ENCODE measurements at regions not wholly inside any gene's neighbourhood (a gene's known extent, or its start where the extent isn't known, plus 50 kb on each side); places are given as distances from the start of the nearest gene placed in this dataset.
"Not testable (repeated sequence)": the region's sequence is repeated elsewhere in the genome, so short reads cannot be mapped to it uniquely, and the experiment has no call there.

DNA sequence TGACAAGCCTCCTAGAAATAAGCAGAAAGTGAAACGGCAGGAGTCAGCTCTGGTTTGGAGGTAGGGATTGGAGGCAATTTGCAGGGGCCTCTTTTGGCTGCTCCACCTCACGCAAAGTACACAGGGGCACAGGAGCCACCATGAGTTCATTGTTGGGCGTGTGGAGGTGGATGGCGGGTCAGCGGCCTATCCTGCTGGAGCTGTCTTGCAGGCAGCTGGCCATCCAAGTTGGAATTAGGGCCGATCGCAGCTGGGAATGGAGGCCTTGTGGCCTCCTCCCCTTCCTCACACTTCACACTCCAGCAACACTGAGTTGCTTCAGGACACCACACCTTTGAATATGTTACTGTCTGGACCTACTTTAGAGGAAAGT is 171.5 kb downstream of the MYCN start:
- DNase-seq: no peak

- no peak for DNase-seq
These were observed 169.5 kb downstream of the MYCN start for GRCh38 chr2:16109821-16110310.

DNA sequence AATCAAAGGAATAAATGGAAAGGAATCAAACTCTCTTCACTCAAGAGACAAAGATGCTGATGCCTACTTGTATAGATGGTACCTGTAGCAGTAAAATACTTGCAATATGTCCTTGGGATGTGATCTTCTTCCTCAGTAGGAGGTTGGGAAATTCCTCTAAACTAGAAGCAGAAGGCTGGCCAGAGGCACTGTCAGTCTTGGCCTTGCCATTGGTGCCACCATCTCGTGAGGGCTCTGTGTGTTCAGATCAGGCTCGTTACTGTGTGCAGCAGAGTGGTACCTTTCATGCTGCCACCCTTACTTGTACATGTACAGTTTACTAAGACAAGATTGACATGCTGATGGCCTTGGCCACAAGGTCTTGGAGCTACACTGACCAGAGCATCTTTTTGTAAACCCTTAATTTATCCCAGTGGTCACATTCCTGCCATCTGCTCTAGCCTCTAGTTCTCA is 169.0 kb downstream of the MYCN start:
- no peak for DNase-seq

DNA sequence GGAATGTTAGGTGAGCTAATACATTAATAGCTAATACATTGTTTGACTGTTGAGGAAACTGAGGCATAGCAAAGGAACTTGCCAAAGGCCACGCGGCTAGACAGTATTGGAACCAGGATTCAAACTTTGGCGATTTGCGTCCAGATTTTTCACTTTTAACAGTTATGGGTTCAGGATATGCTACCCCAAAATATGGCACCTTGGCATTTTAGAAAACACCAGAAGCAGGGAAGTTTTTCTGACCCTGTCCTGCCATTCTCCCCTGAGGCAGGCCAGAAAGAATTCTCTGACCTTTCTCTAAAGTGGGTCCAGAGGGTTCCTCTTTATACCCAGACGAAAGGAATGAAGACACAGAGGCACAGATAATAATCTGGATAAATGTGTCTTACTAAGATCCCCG is 166.9 kb downstream of the MYCN start:
- DNase-seq: no peak

DNA sequence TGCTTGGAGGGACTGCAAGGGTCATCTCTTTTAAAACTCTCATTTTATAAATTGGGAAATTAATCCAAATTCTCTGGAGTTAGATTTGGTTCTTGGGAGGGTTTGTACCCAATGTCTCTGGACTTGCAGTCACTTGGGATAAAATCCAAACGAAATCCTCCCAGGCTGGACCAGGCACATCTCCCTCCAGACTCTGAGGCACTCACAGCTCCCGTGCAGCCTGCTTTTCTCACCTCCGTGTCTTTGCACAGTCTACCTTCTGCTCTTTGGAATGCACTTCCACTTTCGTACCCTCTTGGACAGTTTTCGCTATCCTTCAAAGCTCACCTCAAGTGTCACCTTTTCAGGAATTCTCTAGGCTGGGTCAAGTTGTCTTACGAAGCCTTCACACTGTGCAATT is 166.3 kb downstream of the MYCN start:
- DNase-seq: no peak

DNA sequence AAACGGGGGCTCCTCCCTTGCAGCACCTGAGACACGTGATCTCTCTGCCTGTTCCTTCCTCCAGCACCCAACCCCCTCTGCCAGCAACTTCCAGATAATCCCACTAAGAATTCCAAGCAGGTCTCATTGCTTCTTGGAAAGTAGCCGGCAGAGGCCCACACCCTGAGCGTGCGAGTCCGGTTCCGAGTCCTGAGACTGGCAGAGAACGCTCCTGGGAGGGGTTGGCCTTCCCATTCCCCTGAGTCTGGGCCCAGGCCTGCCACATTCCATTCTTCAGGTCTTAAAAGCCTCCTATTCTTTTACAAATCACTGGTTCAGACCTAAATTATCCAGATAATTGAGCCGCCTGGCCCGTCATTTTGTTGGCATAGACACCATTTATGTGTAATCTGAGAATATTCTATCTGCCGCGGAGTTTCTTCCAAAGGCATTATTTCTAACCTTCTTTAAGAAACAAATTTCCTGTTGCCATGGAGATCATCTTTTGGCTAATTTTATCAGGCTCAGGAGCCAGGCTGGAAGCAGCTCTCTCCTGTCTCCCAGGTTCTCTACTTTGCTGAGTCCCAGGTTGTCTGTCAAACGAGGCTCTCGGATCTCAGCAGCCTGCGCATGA is 165.4 kb downstream of the MYCN start:
- no peak for DNase-seq

DNA sequence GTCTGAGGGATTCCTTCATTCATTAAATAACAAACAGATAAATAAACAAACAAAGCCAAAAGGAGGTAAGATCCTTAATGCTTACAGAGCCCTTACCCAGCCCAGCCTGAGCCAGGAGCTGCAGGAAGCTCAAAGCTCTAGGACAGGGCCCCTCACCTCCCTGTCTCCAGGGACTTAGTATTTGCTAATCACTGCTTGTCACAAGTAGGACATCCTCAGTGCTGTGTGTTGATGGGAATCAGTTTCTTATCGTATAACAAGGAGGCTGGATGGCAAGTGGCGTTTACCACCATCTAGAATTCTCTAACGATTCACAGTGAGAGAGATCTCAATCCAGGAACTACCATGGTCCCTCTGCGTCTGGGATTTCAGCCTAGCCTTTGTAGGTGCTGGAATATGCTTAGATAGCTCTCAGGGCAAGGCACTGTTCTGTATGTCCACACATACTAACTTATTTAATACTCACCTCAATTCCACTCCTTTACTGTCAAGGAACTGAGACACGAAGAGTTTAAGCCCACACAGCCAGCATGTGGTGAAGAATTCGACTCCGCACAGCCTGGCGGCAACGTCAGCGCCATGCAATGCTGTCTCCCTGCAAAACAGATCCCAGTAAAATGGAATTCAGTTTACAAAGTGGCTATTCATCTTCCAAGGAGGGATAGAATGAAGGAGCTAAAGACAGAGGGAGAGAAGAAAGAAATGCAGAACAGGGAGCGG is 164.8 kb downstream of the MYCN start:
- no peak for DNase-seq

DNA sequence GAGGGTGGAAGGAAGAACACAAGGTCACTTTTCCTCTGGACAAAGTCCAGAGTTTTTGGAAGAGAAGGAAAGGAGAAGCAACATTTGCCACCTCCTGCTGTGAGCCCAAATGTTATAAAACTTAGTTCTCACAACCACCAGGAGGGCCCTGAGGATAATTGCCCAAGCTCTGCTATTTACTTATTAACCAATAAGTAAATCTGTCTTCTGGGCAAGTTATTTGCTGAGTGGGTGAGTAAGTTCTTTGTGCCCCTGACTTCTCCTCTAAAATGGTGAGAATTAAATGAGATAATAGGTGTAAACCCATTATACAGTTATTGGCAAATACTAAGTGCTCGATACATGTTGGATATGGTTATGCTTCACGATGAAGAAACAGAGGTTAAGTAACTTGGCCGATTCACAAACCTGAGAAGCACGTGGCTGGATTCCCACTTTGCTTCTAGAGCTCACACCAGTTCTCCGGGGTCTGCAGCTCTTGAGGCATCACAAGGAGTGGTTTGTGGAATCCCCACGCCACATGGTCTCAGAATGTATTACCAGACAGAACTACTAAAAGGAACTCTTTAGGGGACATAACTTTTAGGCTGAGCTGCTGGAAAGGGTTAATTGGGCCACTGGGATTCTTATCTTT is 164.1 kb downstream of the MYCN start:
- no peak for DNase-seq

DNA sequence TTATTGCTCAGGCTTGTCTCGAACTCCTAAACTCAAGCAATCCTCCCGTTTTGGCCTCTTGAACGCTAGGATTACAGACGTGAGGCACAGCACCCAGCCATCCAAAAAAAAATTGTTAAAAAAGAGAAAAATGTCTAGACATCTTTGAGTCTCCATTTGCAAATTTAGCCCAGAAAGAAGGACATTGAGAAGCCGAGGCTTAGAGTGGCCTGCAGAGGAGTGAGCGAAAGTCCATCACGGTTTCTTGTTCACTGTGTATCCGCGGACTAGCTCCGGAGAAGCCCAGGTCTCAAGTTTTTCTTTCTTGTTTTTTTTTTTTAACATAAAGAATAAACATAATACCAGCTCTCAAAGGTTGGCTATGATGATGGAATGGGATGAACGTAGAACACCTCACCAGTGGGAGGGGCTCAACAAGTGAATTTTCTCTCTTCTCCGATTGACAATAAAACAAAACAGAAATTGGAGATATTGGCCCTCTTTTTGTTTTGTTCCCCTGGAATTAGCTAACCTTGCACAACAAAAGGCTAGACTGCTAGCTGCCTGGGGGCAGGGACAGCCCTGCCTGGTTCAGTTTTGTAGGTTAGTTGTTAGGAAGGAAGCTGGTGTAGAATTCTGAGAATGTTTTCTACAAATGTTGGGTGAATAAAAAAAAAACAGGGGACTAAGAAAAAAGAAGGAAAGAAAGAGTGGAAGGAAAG is 163.4 kb downstream of the MYCN start:
- no peak for DNase-seq

GRCh38 chr2:16102976-16103380 is 162.6 kb downstream of the MYCN start:
- DNase-seq: no peak

DNA sequence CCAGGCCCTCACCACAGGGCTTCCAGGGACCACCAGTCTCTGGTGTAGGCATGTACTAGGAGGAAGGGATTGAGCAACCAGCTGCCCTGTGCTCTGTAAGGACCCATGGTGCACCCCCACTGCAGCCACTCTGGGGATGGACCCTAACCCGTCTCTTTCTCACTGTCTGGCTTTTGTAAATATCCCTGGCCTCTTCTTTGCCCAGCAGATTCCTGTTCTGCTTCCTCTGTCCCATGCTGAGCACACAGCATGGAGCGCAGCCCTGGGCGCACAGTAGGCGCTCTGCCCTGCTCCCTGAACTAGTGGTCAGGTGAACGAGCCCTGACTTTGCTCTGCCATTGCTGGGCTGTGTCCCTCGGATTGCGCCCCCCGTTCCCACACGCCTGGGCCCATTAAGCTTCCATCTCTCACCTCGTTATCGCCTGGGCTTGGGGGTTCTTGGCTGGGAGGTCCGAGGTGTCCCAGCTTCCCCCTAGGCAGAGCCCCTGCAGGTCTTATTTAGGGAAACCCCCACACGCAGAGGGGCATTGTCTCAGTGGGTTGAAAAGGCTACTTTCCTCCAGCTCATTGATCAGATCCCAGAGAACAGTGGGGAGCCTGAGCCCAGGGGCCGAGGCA is 162.1 kb downstream of the MYCN start:
- no peak for DNase-seq

DNA sequence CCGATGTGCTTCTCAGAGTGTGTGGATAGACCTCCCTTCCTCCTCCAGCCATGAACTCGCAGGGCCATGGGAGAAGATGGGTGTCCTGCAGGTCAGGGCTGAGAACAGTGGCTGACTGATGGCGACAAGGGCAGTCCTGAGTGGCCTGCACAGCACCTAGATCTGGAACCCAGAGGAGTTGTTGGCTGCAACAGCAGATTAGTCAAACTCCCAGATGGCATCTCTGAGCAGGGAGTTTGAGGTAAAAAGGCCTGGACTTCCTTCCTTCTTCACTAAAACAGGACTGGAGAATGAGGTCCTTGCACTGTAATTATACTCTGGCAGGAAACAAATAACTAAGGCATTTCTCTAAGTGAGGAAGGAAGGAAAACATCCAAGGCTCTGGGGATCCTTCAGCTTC is 160.8 kb downstream of the MYCN start:
- DNase-seq: no peak

GRCh38 chr2:16100006-16100405 is 159.7 kb downstream of the MYCN start:
- DNase-seq: no peak

GRCh38 chr2:16099326-16099725 is 159.0 kb downstream of the MYCN start:
- no peak for DNase-seq

- DNase-seq: no peak
These were observed 156.6 kb downstream of the MYCN start for GRCh38 chr2:16096962-16097361.

DNA sequence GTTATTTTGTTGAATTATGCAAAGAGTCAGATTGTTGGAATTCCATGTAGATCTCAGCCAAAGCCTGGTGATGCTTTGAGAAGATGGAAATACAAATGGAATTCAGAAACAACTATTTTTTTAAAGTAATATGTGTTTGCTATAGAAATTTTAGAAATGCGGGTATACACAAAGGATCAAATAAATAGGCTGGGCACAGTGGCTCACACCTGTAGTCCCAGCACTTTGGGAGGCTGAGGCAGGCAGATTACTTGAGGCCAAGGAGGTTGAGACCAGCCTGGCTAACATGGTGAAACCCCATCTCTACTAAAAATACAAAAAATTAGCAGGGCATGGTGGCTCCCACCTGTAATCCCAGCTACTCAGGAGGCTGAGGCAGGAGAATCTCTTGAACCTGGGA is 155.1 kb downstream of the MYCN start:
- DNase-seq: not testable (repeated sequence)

DNA sequence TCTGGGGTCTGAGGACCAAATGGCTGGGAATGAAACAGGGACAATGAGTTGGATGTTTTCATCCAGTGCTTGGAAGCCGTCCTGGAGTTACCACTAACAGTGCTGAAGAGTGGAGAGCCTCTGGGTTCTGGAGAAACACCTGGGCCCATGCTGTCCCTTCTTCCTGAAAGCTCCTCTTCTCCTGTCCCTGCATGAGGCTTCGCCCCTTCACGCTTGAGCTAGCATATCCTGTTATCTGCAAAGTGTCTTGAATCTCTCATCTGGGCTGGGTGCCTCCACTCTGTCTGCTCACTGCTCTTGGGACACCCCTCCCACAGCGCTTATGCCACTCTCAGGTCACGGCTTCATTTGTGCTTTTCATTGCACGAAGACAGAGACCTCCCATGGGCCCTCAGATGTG is 154.5 kb downstream of the MYCN start:
- no peak for DNase-seq

DNA sequence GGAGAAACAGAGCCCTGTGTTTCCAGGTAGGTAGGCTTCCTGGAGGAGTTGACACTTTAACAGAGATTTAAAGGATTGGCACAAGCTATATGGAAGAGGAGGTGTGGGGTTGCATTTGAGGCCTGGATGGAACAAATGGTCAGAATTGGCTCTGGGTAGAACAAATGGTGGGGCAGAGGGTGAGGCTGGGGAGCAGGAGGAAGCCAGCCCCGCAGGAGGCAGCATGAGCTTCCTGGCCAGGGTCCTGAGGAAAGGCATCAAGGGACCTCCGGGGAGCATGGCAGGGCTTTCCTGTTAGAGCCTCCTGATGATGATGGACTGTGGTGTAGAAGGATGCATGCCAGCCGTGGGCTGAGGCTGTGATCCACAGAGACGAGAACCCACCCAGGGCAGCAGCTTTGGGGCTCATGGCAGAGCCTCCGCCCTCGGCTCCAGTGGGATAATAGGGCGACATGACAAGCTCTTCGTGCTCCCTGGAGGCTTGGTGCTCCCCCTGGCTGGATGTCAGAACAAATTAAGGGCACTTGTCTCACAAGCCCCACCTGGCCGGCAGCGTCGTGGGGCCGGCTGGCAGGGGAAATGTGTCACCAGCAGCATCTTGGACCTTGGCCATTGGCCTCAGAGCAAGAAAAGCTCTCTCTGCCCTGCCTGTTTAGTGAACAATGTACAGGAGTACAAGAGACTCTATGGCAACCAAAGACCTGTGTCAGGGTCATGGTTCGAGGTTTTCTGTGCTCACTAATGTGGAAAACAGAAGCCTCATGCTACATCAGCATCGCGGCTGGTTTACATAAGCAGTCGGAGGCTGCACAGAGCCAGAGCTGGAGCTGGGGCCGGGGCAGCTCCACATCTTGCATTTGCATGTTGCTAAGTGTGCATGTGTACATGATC is 153.5 kb downstream of the MYCN start:
- DNase-seq: no peak

DNA sequence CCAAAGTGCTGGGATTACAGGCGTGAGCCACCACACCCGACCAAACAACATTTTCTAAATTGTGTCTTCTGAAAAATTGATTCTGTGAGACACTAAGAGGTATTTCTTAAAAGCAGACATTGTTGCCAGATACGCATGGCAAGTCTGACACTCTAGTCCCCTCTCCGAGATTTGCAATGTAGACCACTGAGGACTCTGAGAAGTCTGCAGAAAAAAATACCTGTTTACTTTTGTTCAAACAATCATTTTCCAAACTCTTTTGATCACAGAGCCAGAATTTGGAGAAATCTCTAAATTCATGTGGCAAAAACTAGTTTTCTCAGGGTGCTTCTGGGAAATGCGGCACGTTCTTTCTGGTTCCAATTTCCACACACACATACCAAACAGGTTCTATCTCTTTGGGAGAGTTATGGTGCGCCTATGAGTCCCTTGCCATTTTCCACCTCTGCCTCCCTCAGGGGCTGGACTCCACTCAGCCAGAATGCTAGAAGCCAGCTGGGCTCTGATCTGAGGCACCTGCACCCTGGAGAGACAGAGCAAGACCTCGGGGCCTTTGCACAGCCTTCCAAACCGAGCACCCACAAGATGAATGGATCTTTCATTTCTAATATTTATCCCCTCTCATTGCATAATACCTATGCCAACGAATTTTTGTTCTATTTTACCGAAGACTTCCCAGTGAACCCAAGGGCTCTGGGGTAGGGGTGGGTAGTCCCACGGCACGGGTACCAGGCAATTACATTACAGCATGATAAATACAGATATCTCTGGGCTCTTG is 152.7 kb downstream of the MYCN start:
- no peak for DNase-seq

DNA sequence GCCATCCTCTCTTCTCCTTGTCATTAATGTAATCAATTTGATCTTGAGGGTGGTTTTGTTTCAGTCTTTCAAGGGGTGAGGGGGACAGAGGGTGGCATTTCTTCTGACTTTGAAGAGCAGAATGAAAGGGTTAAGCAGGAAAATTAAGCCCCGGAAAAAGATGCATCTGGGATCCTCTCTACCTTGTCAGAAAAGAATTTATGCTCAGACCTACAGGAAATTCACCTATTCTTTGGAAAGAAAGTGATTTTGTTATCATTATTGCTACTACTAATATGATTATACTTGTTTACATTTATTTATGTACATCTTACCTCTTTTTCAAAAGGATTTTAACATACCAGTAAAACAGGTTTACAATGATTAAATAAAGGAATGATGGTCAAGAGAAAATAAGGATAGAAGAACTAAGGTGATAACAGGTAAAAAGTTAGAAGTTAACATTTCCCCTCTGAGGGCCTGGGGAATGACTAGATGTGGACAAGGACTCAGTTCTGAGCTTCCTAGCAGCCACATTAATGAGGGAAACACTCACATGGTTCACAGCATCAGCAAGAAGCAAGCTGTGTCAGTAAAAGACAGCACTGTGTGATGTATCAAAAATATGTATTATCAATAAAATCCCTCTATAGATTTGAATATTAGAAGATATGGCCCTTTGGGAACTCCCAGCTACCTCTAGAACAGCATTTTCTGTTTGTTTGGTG is 151.4 kb downstream of the MYCN start:
- DNase-seq: no peak
